K562 (cell line): ENCODE measurements at regions not wholly inside any gene's neighbourhood (a gene's known extent, or its start where the extent isn't known, plus 50 kb on each side); places are given as distances from the start of the nearest gene placed in this dataset.

Source experiments
- BDP1 ChIP-seq: IDR thresholded peaks from 3 replicates; pipeline ENCODE4 v1.6.1; 2011; ENCODE audit not compliant: insufficient read length, insufficient read depth
- CREB3 ChIP-seq: fragments of 450-650 bp; conservative IDR thresholded peaks from 2 replicates; pipeline ENCODE4 v1.6.1; 2016; ENCODE audit warnings: missing genetic modification characterization, low read depth, mild to moderate bottlenecking, missing compliant biosample characterization, moderate library complexity
- CTCFL ChIP-seq: IDR thresholded peaks from 2 replicates; pipeline ENCODE4 v1.6.1; 2011; ENCODE audit warnings: borderline replicate concordance, low read depth, mild to moderate bottlenecking, moderate library complexity, low read length; ENCODE audit not compliant: insufficient read depth, poor library complexity, severe bottlenecking
- FIP1L1 ChIP-seq: fragments of 200-400 bp; formaldehyde crosslinking; IDR thresholded peaks from 2 replicates; pipeline ENCODE4 v1.6.1; 2018; ENCODE audit warnings: mild to moderate bottlenecking, low read depth, low read length; ENCODE audit not compliant: poor library complexity, severe bottlenecking
- HDAC6 ChIP-seq: IDR thresholded peaks from 2 replicates; pipeline ENCODE4 v1.6.1; 2012; ENCODE audit warnings: low read depth, mild to moderate bottlenecking, control low read depth, inconsistent platforms, low read length, moderate library complexity

GRCh38 chr11:69887841-69888427, 68.7 kb upstream of the FGF3 start (continued):
- TF ChIP-seq FIP1L1: no peak
- TF ChIP-seq CTCFL: no peak
- TF ChIP-seq HDAC6: no peak
- TF ChIP-seq CREB3 (tag): no peak
- no peak for TF ChIP-seq BDP1
- TF ChIP-seq, all 486 proteins: peak for 0
